Sigmoid colon (tissue), 6 donors: ENCODE measurements at regions not wholly inside any gene's neighbourhood (a gene's known extent, or its start where the extent isn't known, plus 50 kb on each side); places are given as distances from the start of the nearest gene placed in this dataset.

Experiments
- DNase-seq: peaks from one replicate; pipeline ENCODE4 v3.0.0-alpha.2; 2019
- H3K27ac ChIP-seq, 4 donors: fragments of 200-600 bp; sonication (generic); one replicate each; pipeline ENCODE4 v1.5.1; 2016 to 2019; ENCODE audit warnings: mild to moderate bottlenecking in 1 of 4
- H3K27me3 ChIP-seq, 3 donors: fragments of 200-600 bp; sonication (generic); one replicate each; pipeline ENCODE4 v1.5.1; 2019; ENCODE audit warnings: mild to moderate bottlenecking in 1 of 3
- H3K36me3 ChIP-seq, 4 donors: fragments of 200-600 bp; sonication (generic); one replicate each; pipeline ENCODE4 v1.5.1; 2016 to 2019
- H3K4me1 ChIP-seq, 4 donors: fragments of 200-600 bp; sonication (generic); one replicate each; pipeline ENCODE4 v1.5.1; 2017 to 2019
- H3K4me3 ChIP-seq, 4 donors: fragments of 200-600 bp; sonication (generic); one replicate each; pipeline ENCODE4 v1.5.1; 2017 to 2019; ENCODE audit warnings: mild to moderate bottlenecking in 2 of 4, moderate library complexity in 1 of 4
- H3K9me3 ChIP-seq, 4 donors: fragments of 200-600 bp in 3 of 4; sonication (generic) in 3 of 4; one replicate each; pipeline versions ENCODE4 v1.5.1 to v1.6.1; 2013 to 2019
- EP300 ChIP-seq, 4 donors: sonication (generic); formaldehyde crosslinking; IDR thresholded peaks; one replicate each; pipeline ENCODE4 v1.6.1; 2017; ENCODE audit warnings: antibody characterized with exemption in 4 of 4
- POLR2A ChIP-seq, 2 donors: fragments of 450-650 bp; IDR thresholded peaks; one replicate each; pipeline ENCODE4 v1.6.1; 2016; ENCODE audit warnings: antibody characterized with exemption in 2 of 2, mild to moderate bottlenecking in 2 of 2, moderate library complexity in 2 of 2
- POLR2AphosphoS5 ChIP-seq, 4 donors: sonication (generic); formaldehyde crosslinking; IDR thresholded peaks; one replicate each; pipeline ENCODE4 v1.6.1; 2017; ENCODE audit warnings: antibody characterized with exemption in 4 of 4
- WGBS, 2 donors: extraction: QIAGEN DNeasy Blood & Tissue Kit; methylation state at CpG; one replicate each; pipeline ENCODE4 v1.1.7; 2013; 5-methylcytosine and 5-hydroxymethylcytosine counted together
- intact Hi-C: fragments of 100-400 bp; cut with DNase I; formaldehyde crosslinking; loops from one replicate; pipeline ENCODE4 v1.15.1; 2023
- TF ChIP-seq, protein P1 (sequence below), 4 experiments: fragments of 450-650 bp in 3 of 4; fragments of 200-600 bp in 1 of 4; IDR thresholded peaks; one replicate each; pipeline ENCODE4 v1.5.1; 2016 to 2019; ENCODE audit warnings: antibody characterized with exemption in 4 of 4, mild to moderate bottlenecking in 3 of 4, moderate library complexity in 2 of 4
- donor health status: healthy with polysubstance abuse.
- donor health status: healthy.

DNA sequence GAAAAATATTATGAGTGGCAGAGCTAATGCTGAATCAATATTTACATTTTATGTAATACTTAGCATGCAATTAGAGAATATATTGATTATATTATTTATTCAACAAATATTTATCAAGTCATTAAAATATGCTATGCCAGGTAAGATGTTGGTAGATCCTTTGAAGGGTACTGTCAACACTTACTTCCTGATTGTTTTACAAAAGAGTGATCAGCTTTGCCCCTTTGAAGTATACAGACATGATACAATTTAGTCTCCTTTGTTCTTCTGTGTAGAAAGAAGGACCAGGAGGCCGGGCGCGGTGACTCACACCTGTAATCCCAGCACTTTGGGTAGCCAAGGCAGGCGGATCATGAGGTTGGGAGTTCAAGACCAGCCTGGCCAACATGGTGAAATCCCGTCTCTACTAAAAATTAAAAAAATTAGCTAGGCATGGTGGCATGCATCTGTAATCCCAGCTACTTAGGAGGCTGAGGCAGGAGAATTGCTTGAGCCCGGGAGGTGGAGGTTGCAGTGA lies 73.9 kb upstream of the IFNG-AS1 start:
- intact Hi-C loops, result no loop called here
- DNase-seq, result no peak
- Histone ChIP-seq H3K4me3 (no peak overlapping the region), H3K27me3 (no peaks in the 10 kb centered on the region), H3K27ac (no peak overlapping the region), H3K9me3 (no peaks in the 10 kb centered on the region), H3K36me3 (no peaks in the 10 kb centered on the region), H3K4me1 (peaks cover 0 to 25% (median 12%) of the 10 kb centered on the region in 4 donors)
- WGBS, 2 donors, result 46 to 78% methylated on average over 6 of the region's 6 CpGs
- TF ChIP-seq POLR2AphosphoS5 (IDR thresholded peaks at IDR 0.05) (no peak), POLR2A (IDR thresholded peaks at IDR 0.05) (no peak), EP300 (IDR thresholded peaks at IDR 0.05) (no peak)
- TF ChIP-seq, protein P1, sequence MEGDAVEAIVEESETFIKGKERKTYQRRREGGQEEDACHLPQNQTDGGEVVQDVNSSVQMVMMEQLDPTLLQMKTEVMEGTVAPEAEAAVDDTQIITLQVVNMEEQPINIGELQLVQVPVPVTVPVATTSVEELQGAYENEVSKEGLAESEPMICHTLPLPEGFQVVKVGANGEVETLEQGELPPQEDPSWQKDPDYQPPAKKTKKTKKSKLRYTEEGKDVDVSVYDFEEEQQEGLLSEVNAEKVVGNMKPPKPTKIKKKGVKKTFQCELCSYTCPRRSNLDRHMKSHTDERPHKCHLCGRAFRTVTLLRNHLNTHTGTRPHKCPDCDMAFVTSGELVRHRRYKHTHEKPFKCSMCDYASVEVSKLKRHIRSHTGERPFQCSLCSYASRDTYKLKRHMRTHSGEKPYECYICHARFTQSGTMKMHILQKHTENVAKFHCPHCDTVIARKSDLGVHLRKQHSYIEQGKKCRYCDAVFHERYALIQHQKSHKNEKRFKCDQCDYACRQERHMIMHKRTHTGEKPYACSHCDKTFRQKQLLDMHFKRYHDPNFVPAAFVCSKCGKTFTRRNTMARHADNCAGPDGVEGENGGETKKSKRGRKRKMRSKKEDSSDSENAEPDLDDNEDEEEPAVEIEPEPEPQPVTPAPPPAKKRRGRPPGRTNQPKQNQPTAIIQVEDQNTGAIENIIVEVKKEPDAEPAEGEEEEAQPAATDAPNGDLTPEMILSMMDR (IDR thresholded peaks at IDR 0.05), result no peak

DNA sequence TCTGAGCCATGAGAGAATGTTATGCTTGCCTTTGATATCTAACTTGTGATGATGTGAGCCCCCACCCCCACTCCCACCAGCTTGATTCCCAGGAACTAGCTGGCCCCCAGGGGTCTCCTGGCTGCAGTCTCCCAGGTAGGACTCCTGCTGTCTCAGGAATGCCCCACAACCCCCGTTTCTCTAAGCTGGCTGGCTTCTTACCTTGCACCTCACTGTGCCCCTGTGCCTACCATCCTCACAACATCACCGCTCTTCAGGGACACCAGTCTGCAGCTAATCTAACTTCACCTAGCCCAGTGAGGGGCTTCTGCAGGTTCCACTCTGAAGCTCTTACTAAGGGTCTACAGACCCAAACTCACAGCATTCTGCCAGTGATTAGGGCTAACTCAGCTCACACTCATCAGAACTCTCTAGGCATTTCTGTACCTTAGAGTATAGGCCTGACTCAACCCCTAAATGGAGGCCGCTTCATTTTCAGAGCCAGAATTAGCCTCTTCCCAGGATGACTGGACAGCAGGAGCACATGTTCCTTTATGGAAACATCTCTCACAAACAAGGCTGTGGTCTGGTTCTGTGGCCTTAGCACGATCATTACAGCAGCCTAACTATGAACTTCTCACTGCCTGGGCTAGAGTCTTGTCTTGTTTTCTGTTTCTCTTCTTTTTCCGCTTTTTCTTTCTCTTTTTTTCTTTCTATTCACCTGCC lies 72.8 kb upstream of the IFNG-AS1 start:
- no peak for TF ChIP-seq EP300 (IDR thresholded peaks at IDR 0.05)
- TF ChIP-seq, protein P1 (IDR thresholded peaks at IDR 0.05), result no peak
- TF ChIP-seq POLR2AphosphoS5 (IDR thresholded peaks at IDR 0.05), result no peak
- TF ChIP-seq POLR2A (IDR thresholded peaks at IDR 0.05), result no peak
- WGBS, 2 donors, result 90 to 92% methylated on average over 5 of the region's 5 CpGs
- peaks cover 0 to 16% (median 4%) of the 10 kb centered on the region in 4 donors for H3K4me1 ChIP-seq
- H3K9me3 ChIP-seq, result no peaks in the 10 kb centered on the region
- DNase-seq, result no peak
- no peaks in the 10 kb centered on the region for H3K27me3 ChIP-seq
- H3K4me3 ChIP-seq, result no peak overlapping the region
- H3K36me3 ChIP-seq, result no peaks in the 10 kb centered on the region
- intact Hi-C loops, result no loop called here
- H3K27ac ChIP-seq, result no peak overlapping the region

DNA sequence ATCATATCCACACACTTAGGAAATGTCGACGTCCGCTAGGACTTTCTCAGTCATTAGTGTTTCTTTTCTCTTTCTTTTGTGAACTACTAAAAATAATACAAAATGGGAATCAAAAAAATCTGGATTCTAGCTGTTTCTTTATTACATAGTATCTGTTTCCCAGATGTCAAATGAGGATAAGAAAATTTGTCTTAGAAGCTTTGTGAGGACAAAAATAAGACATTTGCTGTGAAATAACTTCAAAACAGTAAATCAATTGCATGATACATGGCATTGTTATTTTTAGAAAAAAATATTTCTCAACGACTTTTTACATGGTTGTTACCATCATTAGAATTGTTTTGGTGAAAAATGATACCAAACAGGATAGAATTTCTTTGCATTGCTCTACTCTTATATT lies 71.4 kb upstream of the IFNG-AS1 start:
- intact Hi-C loops, result no loop called here
- H3K4me3 ChIP-seq, result no peak overlapping the region
- no peaks in the 10 kb centered on the region for H3K9me3 ChIP-seq
- DNase-seq, result no peak
- no peaks in the 10 kb centered on the region for H3K36me3 ChIP-seq
- no peaks in the 10 kb centered on the region for H3K27me3 ChIP-seq
- TF ChIP-seq POLR2A (IDR thresholded peaks at IDR 0.05) (no peak), EP300 (IDR thresholded peaks at IDR 0.05) (no peak)
- peaks cover 0 to 11% (median 3%) of the 10 kb centered on the region in 4 donors for H3K4me1 ChIP-seq
- no peak overlapping the region for H3K27ac ChIP-seq
- 67 to 77% methylated on average over 4 of the region's 4 CpGs for WGBS, 2 donors

DNA sequence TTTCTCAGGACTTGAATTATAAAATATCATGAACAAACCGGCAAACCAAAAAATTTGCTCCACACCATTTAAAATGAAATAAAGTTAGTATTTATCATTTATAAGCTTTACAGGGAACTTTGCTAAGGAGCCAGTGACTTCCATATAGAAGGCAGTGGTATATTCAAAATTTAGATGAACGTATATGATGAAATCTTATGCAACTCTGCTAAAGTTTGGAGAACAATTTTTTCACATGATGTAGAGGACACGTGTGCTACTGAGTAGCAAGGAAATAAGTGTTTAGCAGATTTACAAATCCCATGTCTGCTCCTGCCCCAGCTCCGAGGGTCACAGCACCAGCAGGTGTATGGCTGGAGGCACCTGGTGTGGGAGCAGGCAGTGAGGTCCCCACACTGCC lies 70.8 kb upstream of the IFNG-AS1 start:
- Histone ChIP-seq H3K4me3 (no peak overlapping the region), H3K9me3 (no peaks in the 10 kb centered on the region), H3K27ac (no peak overlapping the region), H3K4me1 (peaks cover 0 to 11% (median 3%) of the 10 kb centered on the region in 4 donors), H3K27me3 (no peaks in the 10 kb centered on the region), H3K36me3 (no peaks in the 10 kb centered on the region)
- intact Hi-C loops, result no loop called here
- no peak for DNase-seq
- TF ChIP-seq, protein P1 (IDR thresholded peaks at IDR 0.05), result no peak
- no peak for TF ChIP-seq POLR2A (IDR thresholded peaks at IDR 0.05)
- TF ChIP-seq POLR2AphosphoS5 (IDR thresholded peaks at IDR 0.05), result no peak
- no peak for TF ChIP-seq EP300 (IDR thresholded peaks at IDR 0.05)
- 92 to 94% methylated on average over 4 of the region's 4 CpGs for WGBS, 2 donors

DNA sequence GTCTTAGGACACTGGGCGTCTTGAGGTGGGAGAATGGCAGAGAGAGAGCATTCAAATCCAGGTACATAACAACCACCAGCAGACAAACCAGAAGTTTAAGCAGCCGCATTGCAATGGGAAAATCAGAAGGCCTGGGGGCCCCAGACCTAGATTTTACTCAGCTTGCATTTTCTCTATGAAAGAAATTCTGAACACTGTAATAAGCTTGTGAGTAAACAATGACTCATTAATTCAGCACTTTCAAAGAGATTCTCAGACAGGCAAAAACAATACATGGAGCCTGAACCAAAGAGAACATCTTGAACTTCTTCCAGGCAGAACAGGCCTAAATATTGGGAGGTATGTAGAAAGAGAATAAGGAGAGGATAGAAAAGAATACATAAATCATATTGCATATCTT lies 69.8 kb upstream of the IFNG-AS1 start:
- Histone ChIP-seq H3K36me3 (no peaks in the 10 kb centered on the region), H3K4me3 (no peak overlapping the region), H3K27me3 (no peaks in the 10 kb centered on the region), H3K9me3 (no peaks in the 10 kb centered on the region), H3K4me1 (peaks cover 0 to 11% (median 3%) of the 10 kb centered on the region in 4 donors), H3K27ac (no peak overlapping the region)
- TF ChIP-seq POLR2A (IDR thresholded peaks at IDR 0.05) (no peak), POLR2AphosphoS5 (IDR thresholded peaks at IDR 0.05) (no peak), EP300 (IDR thresholded peaks at IDR 0.05) (no peak)
- TF ChIP-seq, protein P1 (IDR thresholded peaks at IDR 0.05), result no peak
- no peak for DNase-seq
- WGBS, 2 donors, result 93 to 97% methylated on average over 2 of the region's 2 CpGs
- intact Hi-C loops, result no loop called here
